Testis (tissue), 2 donors: ENCODE measurements at regions not wholly inside any gene's neighbourhood (a gene's known extent, or its start where the extent isn't known, plus 50 kb on each side); places are given as distances from the start of the nearest gene placed in this dataset.

Source experiments
- POLR2A ChIP-seq: fragments of 450-650 bp; IDR thresholded peaks from one replicate; pipeline ENCODE4 v1.6.1; 2017; ENCODE audit warnings: antibody characterized with exemption, mild to moderate bottlenecking, moderate library complexity
- TF ChIP-seq, protein P1 (sequence below), 3 experiments: fragments of 450-650 bp in 2 of 3; fragments of 200-600 bp in 1 of 3; sonication (generic) in 1 of 3; IDR thresholded peaks; one replicate each; pipeline ENCODE4 v1.5.1; 2016 to 2019; ENCODE audit warnings: antibody characterized with exemption in 3 of 3, mild to moderate bottlenecking in 2 of 3, moderate library complexity in 1 of 3

DNA sequence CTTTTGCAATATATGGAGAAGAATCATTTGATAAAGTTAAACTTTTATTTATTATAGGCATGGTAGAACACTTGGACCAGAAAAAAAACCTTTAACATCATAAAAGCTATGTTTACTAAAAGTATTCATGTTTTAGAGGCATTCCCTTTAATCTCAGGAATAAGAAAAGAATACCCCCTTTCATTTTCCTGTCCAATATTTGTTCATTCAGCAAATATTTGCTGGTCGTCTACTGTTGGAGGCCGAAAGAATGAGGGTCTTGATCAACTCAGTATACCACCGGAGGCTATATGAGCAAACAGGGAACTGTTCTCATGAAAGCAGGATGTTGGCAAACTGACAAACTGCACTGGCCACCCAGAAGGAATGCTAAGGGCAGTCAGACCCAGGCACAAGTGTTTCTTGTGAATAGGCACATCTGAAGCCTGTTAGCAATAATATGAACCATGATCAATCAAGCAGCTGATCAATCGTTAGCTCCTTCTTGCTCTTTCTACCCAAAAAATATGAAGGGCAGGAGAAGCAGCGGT is 480.8 kb upstream of the FAT1 start:
- TF ChIP-seq, protein P1, sequence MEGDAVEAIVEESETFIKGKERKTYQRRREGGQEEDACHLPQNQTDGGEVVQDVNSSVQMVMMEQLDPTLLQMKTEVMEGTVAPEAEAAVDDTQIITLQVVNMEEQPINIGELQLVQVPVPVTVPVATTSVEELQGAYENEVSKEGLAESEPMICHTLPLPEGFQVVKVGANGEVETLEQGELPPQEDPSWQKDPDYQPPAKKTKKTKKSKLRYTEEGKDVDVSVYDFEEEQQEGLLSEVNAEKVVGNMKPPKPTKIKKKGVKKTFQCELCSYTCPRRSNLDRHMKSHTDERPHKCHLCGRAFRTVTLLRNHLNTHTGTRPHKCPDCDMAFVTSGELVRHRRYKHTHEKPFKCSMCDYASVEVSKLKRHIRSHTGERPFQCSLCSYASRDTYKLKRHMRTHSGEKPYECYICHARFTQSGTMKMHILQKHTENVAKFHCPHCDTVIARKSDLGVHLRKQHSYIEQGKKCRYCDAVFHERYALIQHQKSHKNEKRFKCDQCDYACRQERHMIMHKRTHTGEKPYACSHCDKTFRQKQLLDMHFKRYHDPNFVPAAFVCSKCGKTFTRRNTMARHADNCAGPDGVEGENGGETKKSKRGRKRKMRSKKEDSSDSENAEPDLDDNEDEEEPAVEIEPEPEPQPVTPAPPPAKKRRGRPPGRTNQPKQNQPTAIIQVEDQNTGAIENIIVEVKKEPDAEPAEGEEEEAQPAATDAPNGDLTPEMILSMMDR (IDR thresholded peaks at IDR 0.05): no peak
- no peak for TF ChIP-seq POLR2A
